ENCODE measurements at regions not wholly inside any gene's neighbourhood (a gene's known extent, or its start where the extent isn't known, plus 50 kb on each side); places are given as distances from the start of the nearest gene placed in this dataset.

DNA sequence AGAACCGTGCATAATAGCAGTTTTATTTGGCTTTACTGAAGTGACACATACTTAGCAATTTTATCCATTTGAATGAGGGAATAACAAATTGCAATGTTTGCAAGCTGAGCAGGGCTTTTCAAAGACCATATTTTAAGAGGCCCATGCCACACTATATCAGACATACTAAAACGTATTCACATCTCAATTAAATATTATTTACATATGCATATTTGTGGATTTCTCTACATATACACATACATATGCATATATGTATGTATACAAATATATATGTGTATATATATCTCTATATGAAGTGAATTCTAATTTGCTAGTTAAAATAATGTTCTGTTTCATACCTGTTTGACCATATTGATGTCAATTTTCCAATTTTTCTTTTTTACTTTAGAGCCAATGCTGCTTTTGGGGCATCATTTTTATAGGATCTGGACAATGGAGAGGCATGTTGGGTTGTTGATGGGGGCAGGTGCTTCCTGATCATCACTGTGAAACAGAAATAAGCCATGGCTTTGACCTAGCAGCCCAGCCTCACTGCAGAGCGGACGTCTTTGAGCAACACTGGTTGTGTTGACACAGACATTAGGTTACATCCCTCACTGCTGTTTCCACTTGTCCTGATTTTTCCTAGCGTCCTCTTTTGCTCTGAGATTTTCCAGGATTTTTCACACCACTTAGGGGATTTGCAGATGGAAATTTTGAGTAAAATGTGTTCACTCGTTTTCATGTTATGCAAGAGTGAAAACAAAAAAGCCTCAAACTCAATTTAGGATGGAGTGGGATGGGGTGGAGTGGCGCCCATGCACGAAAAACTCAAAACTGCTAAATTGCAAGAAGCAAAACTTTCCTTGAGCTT, 56.9 kb downstream of the RDH14 start:
- H3K9me3 Mint-ChIP-seq (ENCODE audit: low read depth), result no peaks in the 10 kb centered on the region
- peaks cover 20% of the 10 kb centered on the region for H3K27me3 Mint-ChIP-seq
- POLR2A ChIA-PET, result no interaction called here
- no peaks in the 10 kb centered on the region for H3K36me3 Mint-ChIP-seq (ENCODE audit: low read depth)
- H3K4me3 Mint-ChIP-seq, result no peak overlapping the region
- H3K27ac Mint-ChIP-seq, result no peak overlapping the region
- H3K4me1 Mint-ChIP-seq, result peaks cover 2% of the 10 kb centered on the region
- CTCF ChIA-PET, result no interaction called here
- no peak for DNase-seq
- no peak for ATAC-seq
- intact Hi-C loops (cut with DNase I, micrococcal nuclease), result no loop called here

DNA sequence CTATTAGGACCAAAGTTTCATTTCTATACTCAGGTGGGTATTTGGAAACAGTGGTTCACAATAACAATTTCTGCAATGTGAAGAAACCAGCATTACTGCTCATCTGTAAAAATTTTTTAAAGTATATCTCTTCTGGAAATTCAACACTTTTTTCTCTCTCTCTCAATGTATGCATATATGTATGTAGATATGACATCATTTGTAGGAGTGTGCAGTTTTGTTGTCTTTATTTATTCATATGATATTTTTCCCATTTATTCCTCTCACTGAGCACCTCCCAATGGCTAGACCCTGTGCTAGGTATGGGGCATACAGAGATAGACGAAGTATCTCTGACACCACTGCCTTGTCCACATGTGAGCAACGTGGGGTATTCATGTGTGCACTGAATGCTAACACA, 58.3 kb downstream of the RDH14 start:
- Mint-ChIP-seq H3K9me3 (ENCODE audit: low read depth) (no peaks in the 10 kb centered on the region), H3K4me3 (no peak overlapping the region), H3K4me1 (no peaks in the 10 kb centered on the region), H3K36me3 (ENCODE audit: low read depth) (no peaks in the 10 kb centered on the region), H3K27ac (no peak overlapping the region), H3K27me3 (peaks cover 18% of the 10 kb centered on the region)
- DNase-seq (no peak), ATAC-seq (no peak)
- CTCF ChIA-PET, result no interaction called here
- intact Hi-C loops (cut with DNase I, micrococcal nuclease), result no loop called here
- POLR2A ChIA-PET, result no interaction called here

DNA sequence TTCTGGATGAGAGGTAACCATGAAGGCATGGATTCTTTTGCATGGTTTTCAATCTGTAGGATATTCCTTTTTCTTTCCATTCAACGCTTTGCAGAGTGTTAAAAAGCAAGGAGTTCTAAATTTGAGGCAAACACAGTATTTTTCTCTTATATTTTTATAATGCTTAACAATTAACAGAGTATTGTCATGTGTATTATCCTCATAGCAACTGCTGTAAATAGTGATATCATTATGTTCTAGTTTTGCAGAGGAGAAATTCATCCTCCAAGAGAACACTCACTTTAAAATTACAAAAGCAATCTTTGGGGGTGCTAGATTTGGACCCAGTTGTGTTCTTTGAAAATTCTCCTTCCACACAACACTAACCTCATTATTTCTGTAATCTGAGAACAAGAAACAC, 58.7 kb downstream of the RDH14 start:
- Mint-ChIP-seq H3K4me1 (no peaks in the 10 kb centered on the region), H3K27ac (no peak overlapping the region), H3K27me3 (peaks cover 22% of the 10 kb centered on the region), H3K9me3 (ENCODE audit: low read depth) (no peaks in the 10 kb centered on the region), H3K36me3 (ENCODE audit: low read depth) (no peaks in the 10 kb centered on the region), H3K4me3 (no peak overlapping the region)
- intact Hi-C loops (cut with DNase I, micrococcal nuclease), result no loop called here
- CTCF ChIA-PET, result no interaction called here
- POLR2A ChIA-PET, result no interaction called here
- ATAC-seq, result no peak
- no peak for DNase-seq

GRCh38 chr2:18501156-18501555, 59.3 kb downstream of the RDH14 start:
- H3K27ac Mint-ChIP-seq, result no peak overlapping the region
- DNase-seq (no peak), ATAC-seq (no peak)
- POLR2A ChIA-PET, result no interaction called here
- CTCF ChIA-PET, result interaction anchor here (1.0 kb wide), 1 partner anchor 19 kb away, joined by 3 read pairs; no protein-coding TSS in a partner anchor
- intact Hi-C loops (cut with DNase I, micrococcal nuclease), result no loop called here
- H3K9me3 Mint-ChIP-seq (ENCODE audit: low read depth), result no peaks in the 10 kb centered on the region
- no peak overlapping the region for H3K4me3 Mint-ChIP-seq
- no peaks in the 10 kb centered on the region for H3K4me1 Mint-ChIP-seq
- H3K36me3 Mint-ChIP-seq (ENCODE audit: low read depth), result no peaks in the 10 kb centered on the region
- H3K27me3 Mint-ChIP-seq, result peaks cover 27% of the 10 kb centered on the region

DNA sequence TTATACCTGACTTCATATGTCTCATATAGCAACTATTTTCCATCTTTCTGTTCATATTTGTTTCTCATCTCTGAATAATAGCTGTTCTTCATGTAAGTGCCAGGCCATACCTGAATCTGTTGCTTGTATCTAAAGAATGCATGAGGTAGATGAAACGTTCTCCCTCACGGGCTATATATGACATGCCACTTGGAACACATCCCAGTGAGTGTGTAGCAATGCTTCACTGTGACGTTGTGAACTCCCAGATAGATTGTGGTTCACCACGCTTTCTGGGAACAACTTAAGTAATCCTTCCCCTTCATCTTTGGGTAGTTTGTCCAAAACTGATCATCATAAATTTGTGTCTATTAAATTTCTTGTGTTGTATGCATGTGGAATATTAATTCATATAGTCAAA, 60.1 kb downstream of the RDH14 start:
- H3K4me1 Mint-ChIP-seq, result no peaks in the 10 kb centered on the region
- DNase-seq (no peak), ATAC-seq (no peak)
- no peak overlapping the region for H3K27ac Mint-ChIP-seq
- H3K4me3 Mint-ChIP-seq, result no peak overlapping the region
- intact Hi-C loops (cut with DNase I, micrococcal nuclease), result no loop called here
- peaks cover 21% of the 10 kb centered on the region for H3K27me3 Mint-ChIP-seq
- no peaks in the 10 kb centered on the region for H3K36me3 Mint-ChIP-seq (ENCODE audit: low read depth)
- ChIA-PET CTCF (interaction anchor here (0.9 to 1.0 kb wide), 2 partner anchors 18 to 20 kb away, joined by 3 read pairs; no protein-coding TSS in a partner anchor), POLR2A (no interaction called here)
- no peaks in the 10 kb centered on the region for H3K9me3 Mint-ChIP-seq (ENCODE audit: low read depth)

DNA sequence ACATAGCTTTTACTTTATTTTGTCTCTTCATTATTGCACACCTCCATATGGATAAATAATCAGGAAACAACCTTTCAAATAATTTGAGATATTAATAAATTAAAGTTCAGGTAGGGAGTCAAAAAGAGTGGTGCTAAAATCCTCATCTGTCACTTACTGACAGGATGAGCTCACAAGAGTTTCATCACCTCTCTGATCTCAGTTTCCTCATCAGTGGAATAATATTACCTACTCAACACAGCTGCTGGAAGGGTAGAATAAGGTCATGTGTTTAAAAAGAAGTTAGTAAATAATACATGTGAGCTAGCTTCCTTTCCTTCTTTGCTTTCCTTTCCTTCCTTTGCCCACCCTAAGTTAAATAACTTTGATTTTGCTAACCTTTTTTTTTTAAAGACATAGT, 61.9 kb downstream of the RDH14 start:
- H3K4me3 Mint-ChIP-seq, result no peak overlapping the region
- ChIA-PET CTCF (interaction anchor here (0.6 to 1.6 kb wide), 3 partner anchors 22 to 253 kb away, joined by 3 to 6 read pairs (median 3); no protein-coding TSS in a partner anchor), POLR2A (no interaction called here)
- no peak overlapping the region for H3K27ac Mint-ChIP-seq
- no peaks in the 10 kb centered on the region for H3K4me1 Mint-ChIP-seq
- intact Hi-C loops (cut with DNase I, micrococcal nuclease), result no loop called here
- peaks cover 24% of the 10 kb centered on the region for H3K27me3 Mint-ChIP-seq
- ATAC-seq (no peak), DNase-seq (no peak)
- no peaks in the 10 kb centered on the region for H3K9me3 Mint-ChIP-seq (ENCODE audit: low read depth)
- no peaks in the 10 kb centered on the region for H3K36me3 Mint-ChIP-seq (ENCODE audit: low read depth)

- intact Hi-C loops (cut with DNase I, micrococcal nuclease), result no loop called here
- POLR2A ChIA-PET, result no interaction called here
- ATAC-seq, result no peak
- no peak overlapping the region for H3K27ac Mint-ChIP-seq
- no peak overlapping the region for H3K4me3 Mint-ChIP-seq
- no peaks in the 10 kb centered on the region for H3K9me3 Mint-ChIP-seq (ENCODE audit: low read depth)
- peaks cover 36% of the 10 kb centered on the region for H3K27me3 Mint-ChIP-seq
- H3K4me1 Mint-ChIP-seq, result no peaks in the 10 kb centered on the region
- DNase-seq, result no peak
- CTCF ChIA-PET, result interaction anchor here (0.6 kb wide), 1 partner anchor 1402 kb away, joined by 3 read pairs; no protein-coding TSS in a partner anchor
- no peaks in the 10 kb centered on the region for H3K36me3 Mint-ChIP-seq (ENCODE audit: low read depth)
These were observed 63.9 kb downstream of the RDH14 start for GRCh38 chr2:18496516-18496915.

DNA sequence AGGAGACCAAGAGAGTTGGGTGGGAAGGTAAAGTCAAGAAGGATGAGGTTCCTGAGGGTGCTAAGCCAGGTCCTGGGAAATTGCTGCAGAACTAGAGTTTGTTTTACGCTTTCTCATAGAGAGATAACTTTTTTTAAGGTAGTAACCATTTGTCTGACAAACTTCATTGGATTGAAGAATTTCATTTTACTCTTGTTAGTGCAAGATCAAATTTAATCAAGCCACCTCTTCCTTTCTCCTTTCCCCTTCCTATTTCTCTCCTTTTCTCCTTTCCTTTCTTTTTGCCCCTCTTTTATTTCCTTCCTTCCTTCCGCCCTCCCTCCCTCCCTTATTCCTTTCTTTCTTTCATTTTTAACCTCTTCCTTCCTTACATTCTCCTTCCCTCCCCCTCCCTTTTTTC, 65.4 kb downstream of the RDH14 start:
- POLR2A ChIA-PET, result no interaction called here
- no peak for ATAC-seq
- Mint-ChIP-seq H3K4me3 (no peak overlapping the region), H3K27me3 (peaks cover 35% of the 10 kb centered on the region), H3K9me3 (ENCODE audit: low read depth) (no peaks in the 10 kb centered on the region), H3K36me3 (ENCODE audit: low read depth) (no peaks in the 10 kb centered on the region), H3K27ac (no peak overlapping the region), H3K4me1 (no peaks in the 10 kb centered on the region)
- CTCF ChIA-PET, result no interaction called here
- intact Hi-C loops (cut with DNase I, micrococcal nuclease), result no loop called here
- DNase-seq, result no peak

- ATAC-seq, result no peak
- H3K4me1 Mint-ChIP-seq, result no peaks in the 10 kb centered on the region
- intact Hi-C loops (cut with DNase I, micrococcal nuclease), result no loop called here
- ChIA-PET CTCF (no interaction called here), POLR2A (no interaction called here)
- no peak for DNase-seq
- H3K4me3 Mint-ChIP-seq, result no peak overlapping the region
- H3K36me3 Mint-ChIP-seq (ENCODE audit: low read depth), result no peaks in the 10 kb centered on the region
- no peak overlapping the region for H3K27ac Mint-ChIP-seq
- no peaks in the 10 kb centered on the region for H3K9me3 Mint-ChIP-seq (ENCODE audit: low read depth)
- H3K27me3 Mint-ChIP-seq, result peaks cover 30% of the 10 kb centered on the region
These were observed 67.7 kb downstream of the RDH14 start for GRCh38 chr2:18492721-18493120.

GRCh38 chr2:18491577-18491976, 68.9 kb downstream of the RDH14 start:
- no peaks in the 10 kb centered on the region for H3K9me3 Mint-ChIP-seq (ENCODE audit: low read depth)
- peaks cover 25% of the 10 kb centered on the region for H3K27me3 Mint-ChIP-seq
- POLR2A ChIA-PET, result no interaction called here

GRCh38 chr2:18490901-18491300, 69.6 kb downstream of the RDH14 start:
- Mint-ChIP-seq H3K4me3 (no peak overlapping the region), H3K27me3 (peaks cover 22% of the 10 kb centered on the region), H3K4me1 (no peaks in the 10 kb centered on the region), H3K9me3 (ENCODE audit: low read depth) (no peaks in the 10 kb centered on the region), H3K27ac (no peak overlapping the region), H3K36me3 (ENCODE audit: low read depth) (no peaks in the 10 kb centered on the region)
- no peak for DNase-seq
- intact Hi-C loops (cut with DNase I, micrococcal nuclease), result no loop called here
- CTCF ChIA-PET, result no interaction called here
- POLR2A ChIA-PET, result no interaction called here
- no peak for ATAC-seq

More at GRCh38 chr2:18491577-18491976, 68.9 kb downstream of the RDH14 start:
- CTCF ChIA-PET, result no interaction called here
- Mint-ChIP-seq H3K36me3 (ENCODE audit: low read depth) (no peaks in the 10 kb centered on the region), H3K4me3 (no peak overlapping the region), H3K4me1 (no peaks in the 10 kb centered on the region), H3K27ac (no peak overlapping the region)
- no peak for DNase-seq
- intact Hi-C loops (cut with DNase I, micrococcal nuclease), result no loop called here
- ATAC-seq, result no peak

DNA sequence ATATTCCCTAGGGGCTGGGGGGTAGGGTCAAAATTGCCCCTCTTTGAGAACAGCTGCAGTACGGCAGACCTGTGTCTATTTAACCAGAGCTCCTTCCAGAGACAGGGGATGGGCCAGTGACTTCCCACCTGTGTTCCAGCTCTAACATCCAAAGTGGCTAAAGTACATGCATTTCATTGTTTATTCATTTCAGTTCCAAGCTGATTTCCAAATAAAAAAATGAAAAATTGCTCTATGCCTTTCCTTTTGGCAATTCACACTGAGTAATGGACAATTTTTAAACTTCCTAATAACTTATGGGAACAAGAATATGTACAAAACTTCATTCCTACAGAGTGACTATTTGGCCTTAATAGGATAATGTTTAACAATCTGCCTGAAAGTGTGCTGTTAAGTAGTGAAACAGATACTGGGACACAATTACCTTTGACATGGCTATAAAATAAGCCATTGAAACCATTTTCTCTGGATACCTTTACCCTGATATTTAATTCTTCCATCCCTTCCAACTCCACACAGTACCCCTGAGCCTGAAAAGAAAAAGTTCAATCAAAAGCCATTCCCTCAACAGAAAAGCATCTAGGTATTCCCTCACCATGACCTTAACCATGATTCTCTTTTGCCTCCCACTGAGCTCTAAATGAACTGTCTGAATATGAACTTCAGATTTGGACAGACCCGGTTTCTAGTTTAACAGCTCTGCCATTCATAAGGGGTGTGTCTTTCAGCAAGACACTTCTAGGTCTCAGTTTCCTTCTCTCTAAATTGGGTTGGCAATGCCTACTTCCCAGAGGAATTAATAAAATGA, 73.1 kb downstream of the RDH14 start:
- Mint-ChIP-seq H3K27me3 (peaks cover 5% of the 10 kb centered on the region), H3K9me3 (ENCODE audit: low read depth) (no peaks in the 10 kb centered on the region), H3K4me3 (no peak overlapping the region), H3K27ac (no peak overlapping the region), H3K36me3 (ENCODE audit: low read depth) (no peaks in the 10 kb centered on the region), H3K4me1 (no peaks in the 10 kb centered on the region)
- DNase-seq (no peak), ATAC-seq (no peak)
- intact Hi-C loops (cut with DNase I, micrococcal nuclease), result no loop called here
- CTCF ChIA-PET, result interaction anchor here (0.6 kb wide), 1 partner anchor 547 kb away, joined by 3 read pairs; no protein-coding TSS in a partner anchor
- POLR2A ChIA-PET, result no interaction called here

Measured in activated CD4-positive, alpha-beta T cell treated with anti-CD3 and anti-CD28 coated beads for 36 hours (primary cell).